ENCODE measurements at regions not wholly inside any gene's neighbourhood (a gene's known extent, or its start where the extent isn't known, plus 50 kb on each side); places are given as distances from the start of the nearest gene placed in this dataset.

DNA sequence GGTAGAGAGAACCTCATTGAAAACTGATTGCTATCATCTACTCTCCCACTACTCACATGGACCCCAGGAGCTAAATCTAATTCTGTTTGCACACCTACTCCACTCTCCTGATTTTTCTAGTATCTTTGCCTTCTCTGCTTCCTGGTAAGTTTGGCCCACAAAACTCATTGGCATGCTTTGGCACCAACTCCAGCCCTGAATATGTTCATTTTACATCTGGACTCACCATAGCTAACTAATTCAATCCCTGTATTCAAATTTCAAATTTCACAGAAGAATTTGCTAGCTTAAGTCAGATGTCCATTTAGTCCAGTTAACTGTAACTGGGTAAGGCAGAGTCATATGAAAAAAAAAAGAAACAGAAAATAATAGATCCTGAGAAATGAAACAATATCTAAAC lies 442.1 kb downstream of the SUCLG1 start:
- Histone ChIP-seq H3K4me3 (no peak overlapping the region), H3K27ac (no peak overlapping the region), H3K9me3 (no peaks in the 10 kb centered on the region), H3K4me2 (no peak overlapping the region), H3K4me1 (no peaks in the 10 kb centered on the region)
- CTCF ChIA-PET = interaction anchor here (1.2 kb wide), 1 partner anchor 8 kb away, joined by 3 read pairs; no protein-coding TSS in a partner anchor
- no peak for TF ChIP-seq ZNF302 (CRISPR knock-in tag; IDR thresholded peaks at IDR 0.05)
- no peak for TF ChIP-seq PHF8 (IDR thresholded peaks at IDR 0.05; ENCODE audit: borderline replicate concordance, low read depth)
- no peak for TF ChIP-seq CHD2 (IDR thresholded peaks at IDR 0.05; ENCODE audit: low read length, partially characterized antibody)
- TF ChIP-seq SMC3 (IDR thresholded peaks at IDR 0.05) = no peak
- no peak for TF ChIP-seq KDM5A (IDR thresholded peaks at IDR 0.05)
- TF ChIP-seq NFE2L2 (conservative IDR thresholded peaks at IDR 0.05; ENCODE audit: low read length) = no peak
- no peak for TF ChIP-seq RNF2 (IDR thresholded peaks at IDR 0.05; ENCODE audit: borderline replicate concordance, low read depth)
- ATAC-seq (no peak), FAIRE-seq (no peak), DNase-seq (ENCODE audit: low read depth in 1 of 2, low spot score in 1 of 2) (no peak)
- POLR2A ChIA-PET = no interaction called here

DNA sequence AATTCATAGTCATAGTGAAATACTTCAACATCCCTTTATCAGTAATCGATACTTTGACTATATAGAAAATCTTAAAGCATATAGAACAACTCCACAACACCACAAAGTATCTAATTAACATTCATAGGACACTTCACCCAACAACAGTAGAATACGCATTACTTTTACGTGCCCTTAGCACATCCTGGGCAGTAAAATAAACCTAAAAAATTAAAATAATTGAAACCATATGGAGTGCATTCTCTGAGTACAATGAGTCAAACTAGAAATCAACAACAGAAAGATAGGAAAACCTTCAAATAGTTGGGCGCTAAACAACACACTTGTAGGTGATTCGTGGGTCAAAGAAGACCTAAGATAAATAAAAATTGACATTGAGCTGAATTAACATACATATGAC lies 442.9 kb downstream of the SUCLG1 start:
- no peak for TF ChIP-seq KDM5A (IDR thresholded peaks at IDR 0.05)
- TF ChIP-seq NFE2L2 (conservative IDR thresholded peaks at IDR 0.05; ENCODE audit: low read length) = no peak
- TF ChIP-seq EHF (CRISPR knock-in tag; IDR thresholded peaks at IDR 0.05) = no peak
- no peak for TF ChIP-seq TFCP2L1 (CRISPR knock-in tag; IDR thresholded peaks at IDR 0.05)
- TF ChIP-seq ZSCAN20 (CRISPR knock-in tag; IDR thresholded peaks at IDR 0.05) = no peak
- no peak for TF ChIP-seq NR3C1 (IDR thresholded peaks at IDR 0.05)
- TF ChIP-seq NPAS2 (CRISPR knock-in tag; IDR thresholded peaks at IDR 0.05; ENCODE audit: borderline replicate concordance) = no peak
- no peak for TF ChIP-seq HDAC2 (IDR thresholded peaks at IDR 0.05)
- no peak for TF ChIP-seq PHF8 (IDR thresholded peaks at IDR 0.05; ENCODE audit: borderline replicate concordance, low read depth)
- TF ChIP-seq PBX3 (IDR thresholded peaks at IDR 0.05) = no peak
- TF ChIP-seq BHLHE40 (IDR thresholded peaks at IDR 0.05; ENCODE audit: low read depth, low read length) = no peak
- no peak for TF ChIP-seq EP300 (IDR thresholded peaks at IDR 0.05)
- no peak for TF ChIP-seq POLR2AphosphoS2 (conservative IDR thresholded peaks at IDR 0.05; ENCODE audit: low read length)
- TF ChIP-seq ZFP36 (IDR thresholded peaks at IDR 0.05; ENCODE audit: borderline replicate concordance, partially characterized antibody) = no peak
- TF ChIP-seq MYC (IDR thresholded peaks at IDR 0.05; ENCODE audit: borderline replicate concordance, low read length) = no peak
- no peak for TF ChIP-seq RNF2 (IDR thresholded peaks at IDR 0.05; ENCODE audit: borderline replicate concordance, low read depth)
- TF ChIP-seq, protein P1, sequence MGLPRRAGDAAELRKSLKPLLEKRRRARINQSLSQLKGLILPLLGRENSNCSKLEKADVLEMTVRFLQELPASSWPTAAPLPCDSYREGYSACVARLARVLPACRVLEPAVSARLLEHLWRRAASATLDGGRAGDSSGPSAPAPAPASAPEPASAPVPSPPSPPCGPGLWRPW (IDR thresholded peaks at IDR 0.05) = no peak
- H3K27ac ChIP-seq = no peak overlapping the region
- H3K4me1 ChIP-seq = no peaks in the 10 kb centered on the region
- ChIA-PET CTCF (interaction anchor here (1.2 kb wide), 1 partner anchor 9 kb away, joined by 3 read pairs; no protein-coding TSS in a partner anchor), POLR2A (no interaction called here)
- FAIRE-seq (no peak), ATAC-seq (no peak), DNase-seq (ENCODE audit: low read depth in 1 of 2, low spot score in 1 of 2) (no peak)
- H3K4me3 ChIP-seq = no peak overlapping the region
- 34% methylated on average over 5 of the region's 5 CpGs for WGBS (ENCODE audit: missing lambda C conversion rate)
- no peaks in the 10 kb centered on the region for H3K9me3 ChIP-seq
- H3K4me2 ChIP-seq = no peak overlapping the region

- FAIRE-seq (no peak), DNase-seq (ENCODE audit: low read depth in 1 of 2, low spot score in 1 of 2) (no peak), ATAC-seq (no peak)
- no peaks in the 10 kb centered on the region for H3K4me1 ChIP-seq
- no peak overlapping the region for H3K27ac ChIP-seq
- CTCF ChIA-PET = no interaction called here
- H3K9me3 ChIP-seq = no peaks in the 10 kb centered on the region
- POLR2A ChIA-PET = no interaction called here
- no peak overlapping the region for H3K4me3 ChIP-seq
- H3K4me2 ChIP-seq = no peak overlapping the region
- TF ChIP-seq, protein P2, sequence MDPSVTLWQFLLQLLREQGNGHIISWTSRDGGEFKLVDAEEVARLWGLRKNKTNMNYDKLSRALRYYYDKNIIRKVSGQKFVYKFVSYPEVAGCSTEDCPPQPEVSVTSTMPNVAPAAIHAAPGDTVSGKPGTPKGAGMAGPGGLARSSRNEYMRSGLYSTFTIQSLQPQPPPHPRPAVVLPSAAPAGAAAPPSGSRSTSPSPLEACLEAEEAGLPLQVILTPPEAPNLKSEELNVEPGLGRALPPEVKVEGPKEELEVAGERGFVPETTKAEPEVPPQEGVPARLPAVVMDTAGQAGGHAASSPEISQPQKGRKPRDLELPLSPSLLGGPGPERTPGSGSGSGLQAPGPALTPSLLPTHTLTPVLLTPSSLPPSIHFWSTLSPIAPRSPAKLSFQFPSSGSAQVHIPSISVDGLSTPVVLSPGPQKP (IDR thresholded peaks at IDR 0.05; ENCODE audit: low read depth, low read length) = no peak
- 20% methylated on average over 2 of the region's 2 CpGs for WGBS (ENCODE audit: missing lambda C conversion rate)
Observed at GRCh38 chr2:83997889-83998288, 461.2 kb downstream of the SUCLG1 start.
